PFSK-1 (cell line): ENCODE measurements at regions not wholly inside any gene's neighbourhood (a gene's known extent, or its start where the extent isn't known, plus 50 kb on each side); places are given as distances from the start of the nearest gene placed in this dataset.

Source experiments
- POLR2AphosphoS5 ChIP-seq: IDR thresholded peaks from 2 replicates; pipeline ENCODE4 v1.6.1; 2012; ENCODE audit warnings: low read depth, mild to moderate bottlenecking, control low read depth, low read length, moderate library complexity
- REST ChIP-seq, 2 experiments: IDR thresholded peaks; 2 replicates each; pipeline versions ENCODE4 v1.6.1 to v1.8.0; 2011 to 2012; ENCODE audit warnings: low read depth in 2 of 2, low read length in 2 of 2, control low read depth in 1 of 2, inconsistent platforms in 1 of 2, mild to moderate bottlenecking in 1 of 2, moderate library complexity in 1 of 2; ENCODE audit not compliant: insufficient read depth in 1 of 2

GRCh38 chr11:98549571-98549970, 471.2 kb upstream of the CNTN5 start:
- TF ChIP-seq REST (IDR thresholded peaks at IDR 0.05; ENCODE audit: insufficient read depth in 1 of 2, low read depth in 2 of 2, low read length in 2 of 2) (no peak), POLR2AphosphoS5 (no peak)
